Skeletal muscle tissue (tissue), 3 donors: ENCODE measurements at regions not wholly inside any gene's neighbourhood (a gene's known extent, or its start where the extent isn't known, plus 50 kb on each side); places are given as distances from the start of the nearest gene placed in this dataset.

Experiments used
- H3K27ac ChIP-seq: one replicate; pipeline ENCODE4 v1.7.0; 2013; ENCODE audit warnings: mild to moderate bottlenecking, low read depth, low read length, inconsistent platforms
- H3K27me3 ChIP-seq, 3 donors: one replicate each; pipeline ENCODE4 v1.7.0; 2013; ENCODE audit warnings: low read length in 3 of 3; ENCODE audit not compliant: control insufficient read depth in 3 of 3, insufficient read depth in 3 of 3
- H3K36me3 ChIP-seq, 3 donors: one replicate each; pipeline ENCODE4 v1.7.0; 2013; ENCODE audit warnings: low read length in 3 of 3; ENCODE audit not compliant: control insufficient read depth in 3 of 3, insufficient read depth in 3 of 3
- H3K4me1 ChIP-seq, 3 donors: one replicate each; pipeline ENCODE4 v1.7.0; 2013; ENCODE audit warnings: low read length in 3 of 3, mild to moderate bottlenecking in 3 of 3; ENCODE audit not compliant: control insufficient read depth in 3 of 3, insufficient read depth in 3 of 3
- H3K4me3 ChIP-seq, 3 donors: one replicate each; pipeline ENCODE4 v1.7.0; 2013; ENCODE audit warnings: low read length in 3 of 3
- H3K9ac ChIP-seq, 3 donors: one replicate each; pipeline ENCODE4 v1.7.0; 2013; ENCODE audit warnings: low read length in 3 of 3, mild to moderate bottlenecking in 3 of 3, moderate library complexity in 2 of 3, low read depth in 1 of 3
- H3K9me3 ChIP-seq, 3 donors: one replicate each; pipeline ENCODE4 v1.7.0; 2013; ENCODE audit warnings: low read length in 3 of 3; ENCODE audit not compliant: control insufficient read depth in 3 of 3
- donor health status: Osteomylitis.

DNA sequence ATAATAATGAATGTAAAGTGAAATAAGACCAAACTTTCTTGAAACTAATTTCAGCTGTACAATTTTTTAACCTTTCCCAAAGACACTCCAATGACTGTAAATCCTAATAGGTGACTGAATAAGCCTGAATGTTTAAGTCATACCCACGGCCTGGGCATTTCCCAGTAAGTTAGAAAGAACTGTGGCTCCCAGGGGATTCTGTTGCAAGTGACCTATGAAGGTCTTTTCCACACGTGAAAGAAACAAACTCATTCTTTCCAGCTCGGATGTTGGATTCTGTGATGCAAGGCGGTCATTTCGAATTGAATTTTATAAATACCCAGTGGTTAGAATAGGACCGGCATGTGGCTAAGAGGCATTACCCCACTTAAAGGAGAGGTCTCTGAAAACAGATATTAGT is 1134.4 kb downstream of the GALC start:
- H3K36me3 ChIP-seq: no peaks in the 10 kb centered on the region
- H3K4me1 ChIP-seq: no peaks in the 10 kb centered on the region

DNA sequence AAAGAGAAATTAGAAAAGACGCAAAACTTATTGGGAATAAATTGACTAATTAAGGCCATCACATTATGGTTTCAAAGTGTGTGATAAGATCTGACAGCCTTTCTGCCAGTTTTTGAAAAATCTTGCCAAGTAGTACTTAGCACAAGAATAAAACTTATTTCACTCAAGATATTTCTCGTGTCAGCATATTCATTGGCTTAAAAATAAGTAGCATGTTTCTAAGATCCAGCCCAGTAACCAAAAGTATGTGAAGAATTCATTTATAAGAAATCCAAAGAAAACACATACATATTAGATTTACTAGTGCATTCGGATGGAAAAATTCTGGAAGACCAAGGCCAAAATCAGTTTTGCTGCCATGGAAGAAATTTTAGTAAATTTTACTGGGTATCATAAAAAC is 1135.0 kb downstream of the GALC start:
- H3K27ac ChIP-seq: no peak overlapping the region
- H3K27me3 ChIP-seq: no peaks in the 10 kb centered on the region
- no peaks in the 10 kb centered on the region for H3K36me3 ChIP-seq
- no peak overlapping the region for H3K9ac ChIP-seq
- H3K4me1 ChIP-seq: no peaks in the 10 kb centered on the region
- no peaks in the 10 kb centered on the region for H3K9me3 ChIP-seq
- H3K4me3 ChIP-seq: no peak overlapping the region

More for the DNA sequence above, 1134.4 kb downstream of the GALC start:
- no peak overlapping the region for H3K27ac ChIP-seq
- H3K9me3 ChIP-seq: no peaks in the 10 kb centered on the region
- H3K4me3 ChIP-seq: no peak overlapping the region
- no peak overlapping the region for H3K9ac ChIP-seq
- H3K27me3 ChIP-seq: no peaks in the 10 kb centered on the region

DNA sequence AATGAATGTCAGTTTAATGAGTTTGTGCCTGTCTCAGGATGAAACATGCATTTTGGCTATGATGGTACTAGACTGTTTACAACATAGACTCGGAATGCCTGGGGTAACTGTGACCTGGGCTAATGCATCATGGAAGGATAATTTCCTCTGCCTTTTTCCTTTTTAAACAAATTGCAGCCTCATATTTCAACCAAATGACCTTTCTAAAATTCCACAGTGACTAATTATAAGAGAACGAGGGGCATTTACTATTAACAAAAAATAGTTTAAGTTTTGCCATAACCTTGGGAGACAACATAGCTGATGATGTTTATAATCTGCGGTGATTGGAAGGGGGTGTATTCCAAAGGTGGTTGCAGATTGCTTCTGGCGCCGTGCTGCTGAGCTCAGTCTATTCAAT is 1140.5 kb downstream of the GALC start:
- Histone ChIP-seq H3K9ac (no peak overlapping the region), H3K9me3 (no peaks in the 10 kb centered on the region), H3K4me1 (no peaks in the 10 kb centered on the region), H3K4me3 (no peak overlapping the region), H3K27ac (no peak overlapping the region), H3K27me3 (no peaks in the 10 kb centered on the region), H3K36me3 (no peaks in the 10 kb centered on the region)

DNA sequence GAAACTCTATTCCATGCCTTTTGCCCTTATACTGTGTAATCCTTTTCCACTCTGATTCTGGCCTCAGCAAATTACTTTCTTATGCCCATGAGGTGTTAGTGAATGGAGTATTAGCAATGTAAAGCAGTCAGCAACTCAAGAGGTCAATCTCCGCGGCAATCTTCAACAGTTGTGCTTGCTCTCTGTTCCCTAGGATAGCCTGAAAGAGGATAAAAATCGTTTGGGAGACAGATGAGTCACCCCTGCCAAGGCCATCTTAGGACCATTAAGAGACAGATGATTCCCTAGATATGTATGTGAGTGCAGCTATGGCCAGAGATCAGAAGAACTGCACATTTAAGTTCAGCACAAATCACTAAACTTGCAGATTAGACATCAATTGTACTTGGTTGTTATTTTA is 1145.8 kb downstream of the GALC start:
- no peaks in the 10 kb centered on the region for H3K27me3 ChIP-seq

DNA sequence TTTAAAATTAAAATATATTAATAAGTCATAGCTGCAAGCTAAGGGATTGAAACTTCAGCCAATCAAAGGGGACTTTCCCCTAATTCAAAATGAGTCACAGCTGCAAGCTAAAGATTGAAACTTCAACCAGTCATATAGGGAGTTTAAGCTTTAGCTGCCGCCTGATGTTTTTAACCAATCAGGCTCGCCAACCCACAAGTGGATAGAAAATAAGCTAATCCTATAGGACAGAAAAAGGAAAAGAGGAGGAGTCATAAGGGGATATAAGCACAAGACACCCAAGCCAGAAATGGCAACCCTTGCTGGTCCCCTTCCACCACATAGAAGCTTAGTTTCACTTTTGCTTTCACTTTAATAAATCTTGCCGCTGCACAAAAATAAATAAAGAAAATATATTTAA is 1154.6 kb downstream of the GALC start:
- H3K27ac ChIP-seq: no peak overlapping the region
- H3K4me1 ChIP-seq: no peaks in the 10 kb centered on the region
- no peak overlapping the region for H3K4me3 ChIP-seq
- no peak overlapping the region for H3K9ac ChIP-seq
- H3K36me3 ChIP-seq: no peaks in the 10 kb centered on the region
- H3K9me3 ChIP-seq: no peaks in the 10 kb centered on the region
- no peaks in the 10 kb centered on the region for H3K27me3 ChIP-seq

More for the DNA sequence above, 1145.8 kb downstream of the GALC start:
- no peak overlapping the region for H3K4me3 ChIP-seq
- H3K36me3 ChIP-seq: no peaks in the 10 kb centered on the region
- H3K4me1 ChIP-seq: no peaks in the 10 kb centered on the region
- H3K9ac ChIP-seq: no peak overlapping the region
- no peaks in the 10 kb centered on the region for H3K9me3 ChIP-seq
- H3K27ac ChIP-seq: no peak overlapping the region

DNA sequence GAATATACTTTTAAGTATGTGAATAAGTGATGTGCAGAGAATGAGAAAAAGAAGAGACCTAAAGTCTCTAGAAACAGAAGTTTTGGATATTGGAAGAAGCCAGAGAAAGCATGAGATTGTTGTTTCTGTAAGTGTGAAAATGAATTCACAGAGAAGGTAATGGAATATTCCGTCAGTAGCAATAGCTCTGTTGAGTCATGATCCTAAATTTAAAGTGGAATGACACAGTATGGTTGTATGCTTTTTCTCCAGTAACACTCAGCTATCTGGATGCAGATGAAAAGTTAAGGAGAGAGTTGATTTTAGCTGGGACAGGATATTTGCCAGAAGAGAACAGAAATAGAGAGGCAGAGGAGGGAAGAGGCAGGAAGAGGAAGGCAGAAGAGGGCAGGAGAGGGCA is 1166.3 kb downstream of the GALC start:
- no peaks in the 10 kb centered on the region for H3K4me1 ChIP-seq
- H3K36me3 ChIP-seq: no peaks in the 10 kb centered on the region
- no peak overlapping the region for H3K4me3 ChIP-seq
- H3K27ac ChIP-seq: no peak overlapping the region
- no peak overlapping the region for H3K9ac ChIP-seq
- H3K9me3 ChIP-seq: no peaks in the 10 kb centered on the region
- H3K27me3 ChIP-seq: no peaks in the 10 kb centered on the region

DNA sequence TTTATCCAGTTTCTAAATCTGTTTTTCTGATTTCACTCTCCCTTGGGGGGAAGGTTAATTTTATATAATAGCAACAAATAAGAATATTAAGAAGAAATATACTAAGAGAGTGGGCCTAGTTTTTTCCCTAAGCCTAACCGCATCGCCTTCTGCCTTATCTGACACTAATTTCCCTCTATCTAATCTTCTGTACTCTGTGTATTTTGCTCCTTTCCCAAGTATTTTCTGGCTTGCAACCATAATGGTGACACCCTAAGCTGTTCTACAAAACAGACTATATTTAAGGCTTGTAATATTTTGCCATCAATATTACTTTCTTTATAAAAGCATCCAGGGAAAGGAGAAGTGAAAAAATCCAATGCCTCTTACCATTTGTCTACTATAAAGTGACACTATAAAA is 1168.8 kb downstream of the GALC start:
- no peaks in the 10 kb centered on the region for H3K36me3 ChIP-seq
- H3K27ac ChIP-seq: no peak overlapping the region
- no peaks in the 10 kb centered on the region for H3K4me1 ChIP-seq
- H3K4me3 ChIP-seq: no peak overlapping the region
- no peak overlapping the region for H3K9ac ChIP-seq
- H3K9me3 ChIP-seq: no peaks in the 10 kb centered on the region
- H3K27me3 ChIP-seq: no peaks in the 10 kb centered on the region

DNA sequence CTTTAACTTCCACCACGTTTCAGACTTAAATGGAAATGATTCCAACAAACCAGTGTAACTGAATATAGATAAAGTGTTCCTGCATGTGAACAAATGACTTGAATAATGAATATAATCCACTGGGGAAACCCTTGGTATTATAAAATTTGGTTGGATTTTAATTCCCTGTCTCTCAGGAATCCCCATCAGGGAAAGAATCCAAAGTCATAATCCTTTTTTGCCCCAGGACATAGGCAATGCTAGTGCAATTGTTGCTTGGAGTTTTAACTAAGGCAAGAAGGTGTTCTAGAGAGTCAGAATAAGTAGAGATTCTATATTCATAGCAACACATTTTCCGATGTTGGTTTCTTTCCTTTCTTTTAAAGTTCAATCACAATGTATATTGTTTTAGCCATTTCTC is 1169.4 kb downstream of the GALC start:
- H3K27ac ChIP-seq: no peak overlapping the region
- H3K36me3 ChIP-seq: no peaks in the 10 kb centered on the region

DNA sequence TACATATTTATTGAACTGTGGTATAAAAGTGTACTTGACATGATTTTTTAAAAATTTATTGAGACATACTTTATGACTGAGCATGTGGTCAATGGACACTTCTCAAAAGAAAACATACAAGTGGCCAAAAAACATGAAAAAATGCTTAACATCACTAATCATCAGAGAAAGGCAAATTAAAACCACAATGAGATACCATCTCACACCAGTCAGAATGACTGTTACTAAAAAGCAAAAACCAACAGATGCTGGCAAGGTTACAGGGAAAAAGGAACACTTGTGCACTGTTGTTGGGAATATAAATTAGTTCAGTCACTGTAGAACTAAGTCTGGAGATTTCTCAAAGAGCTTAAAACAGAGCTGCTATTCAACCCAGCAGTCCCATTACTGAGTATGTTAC is 1177.6 kb downstream of the GALC start:
- no peaks in the 10 kb centered on the region for H3K36me3 ChIP-seq
- H3K27ac ChIP-seq: no peak overlapping the region
- H3K4me3 ChIP-seq: no peak overlapping the region
- H3K9me3 ChIP-seq: peaks cover 0 to 2% (median 0%) of the 10 kb centered on the region in 3 donors
- no peaks in the 10 kb centered on the region for H3K4me1 ChIP-seq
- no peaks in the 10 kb centered on the region for H3K27me3 ChIP-seq
- H3K9ac ChIP-seq: no peak overlapping the region

More for the DNA sequence above, 1169.4 kb downstream of the GALC start:
- H3K4me1 ChIP-seq: no peaks in the 10 kb centered on the region
- no peak overlapping the region for H3K4me3 ChIP-seq
- no peak overlapping the region for H3K9ac ChIP-seq
- no peaks in the 10 kb centered on the region for H3K9me3 ChIP-seq
- no peaks in the 10 kb centered on the region for H3K27me3 ChIP-seq

DNA sequence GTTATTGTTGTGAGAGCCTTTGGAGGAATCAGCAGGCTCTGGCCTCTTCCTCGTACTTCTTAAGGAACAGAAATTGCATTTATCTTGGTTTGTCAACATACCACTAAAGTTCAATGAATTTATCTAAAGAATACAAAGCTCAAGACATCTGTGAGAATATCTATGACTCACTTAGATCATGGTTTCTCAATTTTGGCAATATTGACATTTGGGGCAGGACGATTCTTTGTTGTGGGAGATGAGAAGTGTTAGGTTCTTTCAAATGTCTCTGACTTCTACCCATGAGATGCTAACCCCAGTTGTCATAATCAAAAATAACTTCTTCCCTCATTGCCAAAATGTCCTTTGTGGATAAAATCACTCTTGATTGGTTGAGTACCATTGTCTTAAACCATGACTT is 1190.3 kb downstream of the GALC start:
- no peaks in the 10 kb centered on the region for H3K36me3 ChIP-seq
- H3K4me1 ChIP-seq: no peaks in the 10 kb centered on the region
- no peaks in the 10 kb centered on the region for H3K9me3 ChIP-seq
- H3K4me3 ChIP-seq: no peak overlapping the region
- no peaks in the 10 kb centered on the region for H3K27me3 ChIP-seq
- H3K9ac ChIP-seq: no peak overlapping the region
- no peak overlapping the region for H3K27ac ChIP-seq

DNA sequence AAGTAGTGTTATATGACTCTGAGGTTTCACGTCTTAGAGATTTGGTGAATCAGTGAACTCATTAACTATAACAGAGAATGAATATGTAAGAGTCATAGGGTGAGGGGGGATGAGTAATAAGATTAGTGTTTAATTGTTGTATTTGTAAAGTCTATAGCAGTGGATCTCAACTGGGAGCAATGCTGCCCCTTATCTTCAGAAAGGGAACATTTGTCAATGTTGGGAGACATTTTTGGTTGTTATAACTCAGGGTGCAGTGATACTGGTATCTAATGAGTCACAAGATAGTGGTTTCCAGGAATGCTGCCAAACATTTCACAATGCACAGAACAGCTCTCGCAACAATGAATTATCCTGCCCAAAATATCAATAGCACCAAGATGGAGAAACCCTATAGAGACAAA is 1193.7 kb downstream of the GALC start:
- Histone ChIP-seq H3K27me3 (no peaks in the 10 kb centered on the region), H3K4me1 (no peaks in the 10 kb centered on the region), H3K9ac (no peak overlapping the region), H3K4me3 (no peak overlapping the region), H3K9me3 (no peaks in the 10 kb centered on the region), H3K36me3 (no peaks in the 10 kb centered on the region), H3K27ac (no peak overlapping the region)
